C4-2B (cell line): ENCODE measurements at regions not wholly inside any gene's neighbourhood (a gene's known extent, or its start where the extent isn't known, plus 50 kb on each side); places are given as distances from the start of the nearest gene placed in this dataset.

Source experiments
- ZFX ChIP-seq: fragments of 450-650 bp; IDR thresholded peaks from 2 replicates; pipeline ENCODE4 v1.6.1; 2017
- TF ChIP-seq, protein P1 (sequence below): fragments of 450-650 bp; conservative IDR thresholded peaks from 2 replicates; pipeline ENCODE4 v1.5.1; 2017; ENCODE audit warnings: mild to moderate bottlenecking

DNA sequence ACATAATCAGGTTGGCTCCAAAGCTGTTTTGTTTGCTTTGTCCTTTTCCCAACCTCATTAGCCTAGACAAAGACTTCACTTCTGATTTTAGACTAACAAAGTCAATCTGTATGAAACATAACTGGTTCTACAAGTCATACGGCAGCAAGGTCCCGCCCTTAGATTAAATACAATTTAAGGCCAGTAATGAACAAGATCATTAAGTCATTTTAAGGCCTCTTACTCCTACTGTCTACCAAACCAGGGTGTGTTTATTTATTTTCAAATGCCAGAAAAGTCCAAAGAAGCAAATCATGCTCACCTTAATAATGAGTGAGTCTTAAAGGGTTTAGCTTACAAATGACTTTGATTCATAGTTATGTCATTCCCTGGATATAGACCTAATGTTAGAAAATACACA lies 148.4 kb upstream of the ACVR2A start:
- TF ChIP-seq, protein P1, sequence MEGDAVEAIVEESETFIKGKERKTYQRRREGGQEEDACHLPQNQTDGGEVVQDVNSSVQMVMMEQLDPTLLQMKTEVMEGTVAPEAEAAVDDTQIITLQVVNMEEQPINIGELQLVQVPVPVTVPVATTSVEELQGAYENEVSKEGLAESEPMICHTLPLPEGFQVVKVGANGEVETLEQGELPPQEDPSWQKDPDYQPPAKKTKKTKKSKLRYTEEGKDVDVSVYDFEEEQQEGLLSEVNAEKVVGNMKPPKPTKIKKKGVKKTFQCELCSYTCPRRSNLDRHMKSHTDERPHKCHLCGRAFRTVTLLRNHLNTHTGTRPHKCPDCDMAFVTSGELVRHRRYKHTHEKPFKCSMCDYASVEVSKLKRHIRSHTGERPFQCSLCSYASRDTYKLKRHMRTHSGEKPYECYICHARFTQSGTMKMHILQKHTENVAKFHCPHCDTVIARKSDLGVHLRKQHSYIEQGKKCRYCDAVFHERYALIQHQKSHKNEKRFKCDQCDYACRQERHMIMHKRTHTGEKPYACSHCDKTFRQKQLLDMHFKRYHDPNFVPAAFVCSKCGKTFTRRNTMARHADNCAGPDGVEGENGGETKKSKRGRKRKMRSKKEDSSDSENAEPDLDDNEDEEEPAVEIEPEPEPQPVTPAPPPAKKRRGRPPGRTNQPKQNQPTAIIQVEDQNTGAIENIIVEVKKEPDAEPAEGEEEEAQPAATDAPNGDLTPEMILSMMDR: no peak
- no peak for TF ChIP-seq ZFX
